NOMO-1 treated with DMSO at 0.1 percent for 48 hours (cell line): ENCODE measurements at regions not wholly inside any gene's neighbourhood (a gene's known extent, or its start where the extent isn't known, plus 50 kb on each side); places are given as distances from the start of the nearest gene placed in this dataset.
"Not testable (repeated sequence)": the region's sequence is repeated elsewhere in the genome, so short reads cannot be mapped to it uniquely, and the experiment has no call there.

ENCODE experiments used
- DNase-seq: peaks from one replicate; lab custom pipeline; 2025; ENCODE audit not compliant: unreplicated experiment; lab: John Stamatoyannopoulos, UW

GRCh38 chr1:218494449-218494852 is 149.3 kb downstream of the TGFB2 start:
- no peak for DNase-seq

- DNase-seq: no peak
Measured at GRCh38 chr1:218495931-218496330, 150.8 kb downstream of the TGFB2 start.

GRCh38 chr1:218496561-218496960 is 151.4 kb downstream of the TGFB2 start:
- no peak for DNase-seq

- DNase-seq: no peak
Measured at GRCh38 chr1:218498056-218498938, 153.2 kb downstream of the TGFB2 start.

- DNase-seq: peak; percentile 30
Measured at GRCh38 chr1:218499011-218499691, 154.0 kb downstream of the TGFB2 start.

- DNase-seq: no peak
Measured at GRCh38 chr1:218499911-218500310, 154.8 kb downstream of the TGFB2 start.

- DNase-seq: no peak
Measured at GRCh38 chr1:218501161-218501560, 156.0 kb downstream of the TGFB2 start.

GRCh38 chr1:218502383-218502782 is 157.2 kb downstream of the TGFB2 start:
- DNase-seq: no peak

- no peak for DNase-seq
Measured at GRCh38 chr1:218503102-218503501, 158.0 kb downstream of the TGFB2 start.

GRCh38 chr1:218507355-218508002 is 162.3 kb downstream of the TGFB2 start:
- DNase-seq: no peak

GRCh38 chr1:218510153-218510772 is 165.1 kb downstream of the TGFB2 start:
- DNase-seq: no peak

GRCh38 chr1:218513328-218513727 is 168.2 kb downstream of the TGFB2 start:
- no peak for DNase-seq

GRCh38 chr1:218514689-218515088 is 169.6 kb downstream of the TGFB2 start:
- no peak for DNase-seq

- no peak for DNase-seq
Measured at GRCh38 chr1:218516526-218516925, 171.4 kb downstream of the TGFB2 start.

- no peak for DNase-seq
Measured at GRCh38 chr1:218517459-218517858, 172.3 kb downstream of the TGFB2 start.

GRCh38 chr1:218518216-218518740 is 173.1 kb downstream of the TGFB2 start:
- DNase-seq: no peak

- DNase-seq: not testable (repeated sequence)
Measured at GRCh38 chr1:218520646-218521045, 175.5 kb downstream of the TGFB2 start.

- peak; percentile 39 for DNase-seq
Measured at GRCh38 chr1:218521414-218522169, 176.5 kb downstream of the TGFB2 start.

GRCh38 chr1:218524526-218524925 is 179.4 kb downstream of the TGFB2 start:
- no peak for DNase-seq

GRCh38 chr1:218525031-218525430 is 179.9 kb downstream of the TGFB2 start:
- DNase-seq: peak; percentile 6
